Spleen (tissue), 11 donors: ENCODE measurements at regions not wholly inside any gene's neighbourhood (a gene's known extent, or its start where the extent isn't known, plus 50 kb on each side); places are given as distances from the start of the nearest gene placed in this dataset.

Source experiments
- DNase-seq: peaks from one replicate; pipeline ENCODE4 v3.0.0-alpha.2; 2020
- H3K27ac ChIP-seq, 8 donors: fragments of 200-600 bp; sonication (generic) in 7 of 8; 1 replicate in 4 of 8; 2 replicates in 4 of 8; pipeline versions ENCODE4 v1.5.0 to v1.8.0; 2016 to 2021; ENCODE audit warnings: inconsistent platforms in 4 of 8, mild to moderate bottlenecking in 4 of 8, moderate library complexity in 1 of 8
- H3K27me3 ChIP-seq, 7 donors: fragments of 200-600 bp; sonication (generic) in 6 of 7; replicated peaks in 1 of 7; 1 replicate in 4 of 7; 2 replicates in 3 of 7; pipeline versions ENCODE4 v1.5.0 to v1.8.0; 2016 to 2021; ENCODE audit warnings: inconsistent platforms in 3 of 7, mild to moderate bottlenecking in 1 of 7
- H3K36me3 ChIP-seq, 6 donors: fragments of 200-600 bp; sonication (generic) in 5 of 6; 1 replicate in 4 of 6; 2 replicates in 2 of 6; pipeline versions ENCODE4 v1.5.0 to v1.8.0; 2016 to 2021; ENCODE audit warnings: inconsistent platforms in 2 of 6
- H3K4me1 ChIP-seq, 6 donors: fragments of 200-600 bp; sonication (generic) in 5 of 6; 1 replicate in 3 of 6; 2 replicates in 3 of 6; pipeline versions ENCODE4 v1.5.0 to v1.8.0; 2016 to 2021; ENCODE audit warnings: inconsistent platforms in 3 of 6
- H3K4me3 ChIP-seq, 8 donors: fragments of 200-600 bp; sonication (generic) in 7 of 8; 1 replicate in 4 of 8; 2 replicates in 4 of 8; pipeline versions ENCODE4 v1.5.0 to v1.8.0; 2016 to 2021; ENCODE audit warnings: inconsistent platforms in 4 of 8, mild to moderate bottlenecking in 4 of 8, moderate library complexity in 2 of 8
- H3K9me3 ChIP-seq, 8 donors: fragments of 200-600 bp; sonication (generic) in 7 of 8; 1 replicate in 4 of 8; 2 replicates in 4 of 8; pipeline versions ENCODE4 v1.5.0 to v1.8.0; 2016 to 2021; ENCODE audit warnings: inconsistent platforms in 4 of 8
- POLR2A ChIP-seq, 3 donors: fragments of 450-650 bp; IDR thresholded peaks; one replicate each; pipeline ENCODE4 v1.5.1; 2017; ENCODE audit warnings: antibody characterized with exemption in 3 of 3, mild to moderate bottlenecking in 1 of 3
- POLR2AphosphoS5 ChIP-seq, 3 donors: sonication (generic); formaldehyde crosslinking; IDR thresholded peaks; one replicate each; pipeline ENCODE4 v1.5.1; 2017; ENCODE audit warnings: antibody characterized with exemption in 3 of 3
- WGBS, 5 donors: extraction: QIAGEN DNeasy Blood & Tissue Kit in 3 of 5; methylation state at CpG; one replicate each; pipeline versions ENCODE4 v1.1.5 to v1.1.7; 2013 to 2018; 5-methylcytosine and 5-hydroxymethylcytosine counted together
- intact Hi-C: fragments of 100-400 bp; cut with DNase I; formaldehyde crosslinking; loops from one replicate; pipeline ENCODE4 v1.15.0; 2023; ENCODE audit warnings: low total_unique reads
- TF ChIP-seq, protein P1 (sequence below), 11 experiments: fragments of 200-600 bp in 7 of 11; fragments of 450-650 bp in 4 of 11; sonication (generic) in 4 of 11; IDR thresholded peaks in 8 of 11; conservative IDR thresholded peaks in 3 of 11; 1 replicate in 7 of 11; 2 replicates in 4 of 11; pipeline versions ENCODE4 v1.4.0 to v1.8.0; 2016 to 2021; ENCODE audit warnings: antibody characterized with exemption in 11 of 11, inconsistent platforms in 4 of 11, mild to moderate bottlenecking in 1 of 11
- donor health status: healthy with polysubstance abuse.
- donor health status: DM: no; HTN: no; CAD: no; lungs with moderate emphysema.
- donor health status: DM: no; HTN: no; CAD: no.
- donor health status: Bipolar disorder and iron deficiency.
- donor health status: healthy.
- donor health status: DM: no; HTN: no; CAD: no.
- donor health status: DM: yes; HTN: yes; CAD: no.

DNA sequence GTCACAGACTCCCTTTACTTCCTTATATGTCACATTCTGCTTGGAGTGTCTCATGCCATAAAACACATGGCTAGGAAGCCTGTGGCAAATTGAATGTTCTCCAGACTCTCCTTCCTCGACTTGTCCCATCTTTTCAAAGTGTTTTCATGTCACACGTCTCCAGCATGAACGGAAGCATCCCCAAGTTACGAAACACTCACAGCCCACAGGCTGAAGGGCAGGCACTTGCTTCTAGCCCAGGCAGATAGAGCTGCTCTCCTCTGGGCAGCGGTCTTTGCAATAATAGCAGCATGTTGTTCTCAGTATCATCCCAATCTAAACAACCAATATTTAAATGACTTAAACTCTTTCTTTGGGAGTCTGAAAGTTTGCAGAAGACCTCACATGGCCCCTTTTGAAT is 85.3 kb upstream of the ADAMTS9 start:
- TF ChIP-seq POLR2AphosphoS5 (IDR thresholded peaks at IDR 0.05) = no peak
- TF ChIP-seq, protein P1, sequence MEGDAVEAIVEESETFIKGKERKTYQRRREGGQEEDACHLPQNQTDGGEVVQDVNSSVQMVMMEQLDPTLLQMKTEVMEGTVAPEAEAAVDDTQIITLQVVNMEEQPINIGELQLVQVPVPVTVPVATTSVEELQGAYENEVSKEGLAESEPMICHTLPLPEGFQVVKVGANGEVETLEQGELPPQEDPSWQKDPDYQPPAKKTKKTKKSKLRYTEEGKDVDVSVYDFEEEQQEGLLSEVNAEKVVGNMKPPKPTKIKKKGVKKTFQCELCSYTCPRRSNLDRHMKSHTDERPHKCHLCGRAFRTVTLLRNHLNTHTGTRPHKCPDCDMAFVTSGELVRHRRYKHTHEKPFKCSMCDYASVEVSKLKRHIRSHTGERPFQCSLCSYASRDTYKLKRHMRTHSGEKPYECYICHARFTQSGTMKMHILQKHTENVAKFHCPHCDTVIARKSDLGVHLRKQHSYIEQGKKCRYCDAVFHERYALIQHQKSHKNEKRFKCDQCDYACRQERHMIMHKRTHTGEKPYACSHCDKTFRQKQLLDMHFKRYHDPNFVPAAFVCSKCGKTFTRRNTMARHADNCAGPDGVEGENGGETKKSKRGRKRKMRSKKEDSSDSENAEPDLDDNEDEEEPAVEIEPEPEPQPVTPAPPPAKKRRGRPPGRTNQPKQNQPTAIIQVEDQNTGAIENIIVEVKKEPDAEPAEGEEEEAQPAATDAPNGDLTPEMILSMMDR (IDR thresholded peaks at IDR 0.05 in 8 of 11, conservative IDR thresholded peaks at IDR 0.05 in 3 of 11) = no peak
- TF ChIP-seq POLR2A (IDR thresholded peaks at IDR 0.05) = no peak
- peaks cover 0 to 19% (median 4%) of the 10 kb centered on the region in 8 donors for H3K9me3 ChIP-seq
- no peak for DNase-seq
- H3K27ac ChIP-seq = no peak overlapping the region
- H3K4me3 ChIP-seq = no peak overlapping the region
- no peaks in the 10 kb centered on the region for H3K4me1 ChIP-seq
- WGBS, 5 donors = 67 to 83% (median 73%) methylated on average over 5 of the region's 5 CpGs
- intact Hi-C loops = no loop called here
- H3K36me3 ChIP-seq = no peaks in the 10 kb centered on the region
- H3K27me3 ChIP-seq = no peaks in the 10 kb centered on the region

DNA sequence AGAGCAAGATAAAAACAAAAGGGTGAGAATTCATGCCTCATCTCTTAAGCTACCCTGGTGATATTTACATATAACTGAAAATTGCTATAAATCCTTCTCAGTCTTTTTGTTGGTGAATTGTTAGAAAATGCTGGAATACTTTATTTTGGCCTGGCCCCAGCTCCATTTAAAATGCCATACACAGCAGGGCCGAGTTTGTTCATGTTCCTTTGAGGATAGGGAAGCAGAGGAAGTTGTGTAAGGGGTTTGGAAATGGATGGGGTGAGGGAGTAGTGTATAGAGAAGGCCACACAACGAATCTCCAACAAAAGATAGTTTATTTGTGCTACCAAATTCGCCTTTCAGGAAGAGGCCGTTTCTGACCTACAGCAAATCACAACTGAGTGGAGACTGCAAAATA is 78.6 kb upstream of the ADAMTS9 start:
- H3K27ac ChIP-seq = no peak overlapping the region
- intact Hi-C loops = no loop called here
- H3K36me3 ChIP-seq = no peaks in the 10 kb centered on the region
- no peak overlapping the region for H3K4me3 ChIP-seq
- H3K27me3 ChIP-seq = no peaks in the 10 kb centered on the region
- TF ChIP-seq, protein P1 (IDR thresholded peaks at IDR 0.05 in 8 of 11, conservative IDR thresholded peaks at IDR 0.05 in 3 of 11) = no peak
- TF ChIP-seq POLR2AphosphoS5 (IDR thresholded peaks at IDR 0.05) = no peak
- TF ChIP-seq POLR2A (IDR thresholded peaks at IDR 0.05) = no peak
- peaks cover 0 to 4% (median 0%) of the 10 kb centered on the region in 6 donors for H3K4me1 ChIP-seq
- H3K9me3 ChIP-seq = no peaks in the 10 kb centered on the region
- DNase-seq = no peak
- 49 to 67% (median 59%) methylated on average over 4 of the region's 4 CpGs for WGBS, 5 donors

DNA sequence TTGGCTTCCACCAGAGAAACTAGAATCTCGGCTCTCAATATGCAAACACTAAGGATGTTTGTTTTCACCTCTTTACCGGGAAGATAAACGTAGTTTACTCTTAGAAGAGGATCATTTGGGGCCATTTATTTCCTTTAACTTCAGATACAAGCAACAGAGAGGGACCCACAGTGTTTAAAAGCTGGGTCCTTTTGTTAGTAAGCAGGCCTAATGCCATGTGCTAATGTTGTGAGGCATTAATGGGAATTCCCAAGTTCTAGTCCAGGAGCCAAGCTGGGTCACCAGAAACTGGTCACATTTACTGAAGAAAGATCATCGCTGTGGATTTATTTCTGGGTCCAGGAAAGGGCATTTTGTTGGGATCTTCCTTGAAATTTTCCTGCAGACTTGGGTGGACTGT is 78.1 kb upstream of the ADAMTS9 start:
- intact Hi-C loops = no loop called here
- no peak overlapping the region for H3K4me3 ChIP-seq
- H3K27me3 ChIP-seq = no peaks in the 10 kb centered on the region
- H3K4me1 ChIP-seq = peaks cover 0 to 7% (median 1%) of the 10 kb centered on the region in 6 donors
- TF ChIP-seq POLR2AphosphoS5 (IDR thresholded peaks at IDR 0.05) (no peak), POLR2A (IDR thresholded peaks at IDR 0.05) (no peak)
- TF ChIP-seq, protein P1 (IDR thresholded peaks at IDR 0.05 in 8 of 11, conservative IDR thresholded peaks at IDR 0.05 in 3 of 11) = no peak
- H3K27ac ChIP-seq = no peak overlapping the region
- DNase-seq = no peak
- H3K36me3 ChIP-seq = no peaks in the 10 kb centered on the region
- H3K9me3 ChIP-seq = no peaks in the 10 kb centered on the region
- 81 to 89% (median 84%) methylated on average over 4 of the region's 4 CpGs for WGBS, 5 donors

DNA sequence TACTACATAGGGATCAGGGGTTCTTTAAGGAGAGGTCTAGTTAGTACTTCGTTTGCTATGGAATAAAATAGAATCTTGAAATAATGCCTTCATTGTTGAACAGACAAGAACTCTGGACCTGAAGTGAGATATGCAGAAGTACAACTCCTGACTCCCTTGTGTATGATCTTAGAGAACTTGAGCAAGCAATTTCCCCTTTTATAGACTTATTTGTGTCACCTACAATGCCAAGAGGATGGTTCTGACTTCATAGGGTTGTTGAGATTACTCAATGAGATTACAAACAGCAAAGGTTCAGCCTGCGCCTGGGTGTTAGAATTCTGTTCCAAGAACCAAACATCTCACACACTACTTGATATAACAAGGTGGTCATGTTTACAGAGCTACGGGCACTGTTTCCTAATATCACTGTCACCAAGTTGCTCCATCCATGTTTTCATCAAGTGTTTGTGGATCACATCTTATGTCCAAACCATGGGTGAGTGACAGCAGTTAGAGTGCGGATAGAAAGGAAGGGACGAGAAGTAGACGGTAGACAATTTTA is 76.7 kb upstream of the ADAMTS9 start:
- intact Hi-C loops = no loop called here
- 73 to 90% (median 81%) methylated on average over 6 of the region's 6 CpGs for WGBS, 5 donors

More for the DNA sequence above, 76.7 kb upstream of the ADAMTS9 start:
- Histone ChIP-seq H3K27me3 (no peaks in the 10 kb centered on the region), H3K9me3 (no peaks in the 10 kb centered on the region), H3K4me3 (no peak overlapping the region), H3K4me1 (peaks cover 0 to 18% (median 4%) of the 10 kb centered on the region in 6 donors), H3K36me3 (no peaks in the 10 kb centered on the region), H3K27ac (no peak overlapping the region)
- no peak for DNase-seq
- no peak for TF ChIP-seq POLR2A (IDR thresholded peaks at IDR 0.05)
- no peak for TF ChIP-seq POLR2AphosphoS5 (IDR thresholded peaks at IDR 0.05)
- TF ChIP-seq, protein P1 (IDR thresholded peaks at IDR 0.05 in 8 of 11, conservative IDR thresholded peaks at IDR 0.05 in 3 of 11) = no peak
